ENCODE measurements at regions not wholly inside any gene's neighbourhood (a gene's known extent, or its start where the extent isn't known, plus 50 kb on each side); places are given as distances from the start of the nearest gene placed in this dataset.

- Histone ChIP-seq H3K9me3 (ENCODE audit: control insufficient read depth, insufficient read depth, low read length) (no peaks in the 10 kb centered on the region), H3K4me1 (ENCODE audit: control insufficient read depth, low read length) (no peaks in the 10 kb centered on the region), H3K9me2 (replicated peaks; ENCODE audit: control insufficient read depth, low read length) (no peaks in the 10 kb centered on the region), H3K4me3 (ENCODE audit: low read length) (no peak overlapping the region), H3K27ac (ENCODE audit: low read depth, low read length) (no peak overlapping the region), H3K4me2 (ENCODE audit: low read length) (no peak overlapping the region), H3K79me2 (ENCODE audit: control insufficient read depth, low read length) (no peaks in the 10 kb centered on the region), H3K27me3 (ENCODE audit: control insufficient read depth, low read length) (no peaks in the 10 kb centered on the region), H3K36me3 (ENCODE audit: control insufficient read depth, low read length) (no peaks in the 10 kb centered on the region), H4K20me1 (ENCODE audit: control insufficient read depth, insufficient read depth, low read depth, low read length) (no peaks in the 10 kb centered on the region), H3F3A (ENCODE audit: control insufficient read depth, insufficient read depth) (no peaks in the 10 kb centered on the region)
- TF ChIP-seq EZH2phosphoT487 (IDR thresholded peaks at IDR 0.05; ENCODE audit: borderline replicate concordance, low read length) = no peak
- no peak for TF ChIP-seq CTCF (IDR thresholded peaks at IDR 0.05; ENCODE audit: low read depth, low read length, poor library complexity, severe bottlenecking)
Observed at GRCh38 chr13:90675129-90675528, 672.4 kb upstream of the MIR17HG start.

- no peak overlapping the region for H3K27ac ChIP-seq (ENCODE audit: low read depth, low read length)
Observed at GRCh38 chr13:90680826-90681225, 666.7 kb upstream of the MIR17HG start.

GRCh38 chr13:90683711-90684131 lies 663.8 kb upstream of the MIR17HG start:
- H3K4me3 ChIP-seq (ENCODE audit: low read length) = no peak overlapping the region
- H4K20me1 ChIP-seq (ENCODE audit: control insufficient read depth, insufficient read depth, low read depth, low read length) = no peaks in the 10 kb centered on the region
- H3K9me3 ChIP-seq (ENCODE audit: control insufficient read depth, insufficient read depth, low read length) = no peaks in the 10 kb centered on the region
- TF ChIP-seq EZH2phosphoT487 (IDR thresholded peaks at IDR 0.05; ENCODE audit: borderline replicate concordance, low read length) (no peak), CTCF (IDR thresholded peaks at IDR 0.05; ENCODE audit: low read depth, low read length, poor library complexity, severe bottlenecking) (no peak)
- H3F3A ChIP-seq (ENCODE audit: control insufficient read depth, insufficient read depth) = no peaks in the 10 kb centered on the region
- H3K9me2 ChIP-seq (replicated peaks; ENCODE audit: control insufficient read depth, low read length) = no peaks in the 10 kb centered on the region
- H3K79me2 ChIP-seq (ENCODE audit: control insufficient read depth, low read length) = no peaks in the 10 kb centered on the region
- H3K4me2 ChIP-seq (ENCODE audit: low read length) = no peak overlapping the region
- no peaks in the 10 kb centered on the region for H3K4me1 ChIP-seq (ENCODE audit: control insufficient read depth, low read length)
- no peak overlapping the region for H3K27ac ChIP-seq (ENCODE audit: low read depth, low read length)
- no peaks in the 10 kb centered on the region for H3K36me3 ChIP-seq (ENCODE audit: control insufficient read depth, low read length)
- H3K27me3 ChIP-seq (ENCODE audit: control insufficient read depth, low read length) = no peaks in the 10 kb centered on the region

More at GRCh38 chr13:90680826-90681225, 666.7 kb upstream of the MIR17HG start:
- Histone ChIP-seq H3F3A (ENCODE audit: control insufficient read depth, insufficient read depth) (no peaks in the 10 kb centered on the region), H3K27me3 (ENCODE audit: control insufficient read depth, low read length) (no peaks in the 10 kb centered on the region), H3K4me3 (ENCODE audit: low read length) (no peak overlapping the region), H3K9me2 (replicated peaks; ENCODE audit: control insufficient read depth, low read length) (no peaks in the 10 kb centered on the region), H3K4me2 (ENCODE audit: low read length) (no peak overlapping the region), H3K4me1 (ENCODE audit: control insufficient read depth, low read length) (no peaks in the 10 kb centered on the region), H3K79me2 (ENCODE audit: control insufficient read depth, low read length) (no peaks in the 10 kb centered on the region), H3K36me3 (ENCODE audit: control insufficient read depth, low read length) (no peaks in the 10 kb centered on the region), H3K9me3 (ENCODE audit: control insufficient read depth, insufficient read depth, low read length) (no peaks in the 10 kb centered on the region), H4K20me1 (ENCODE audit: control insufficient read depth, insufficient read depth, low read depth, low read length) (no peaks in the 10 kb centered on the region)
- TF ChIP-seq EZH2phosphoT487 (IDR thresholded peaks at IDR 0.05; ENCODE audit: borderline replicate concordance, low read length) = no peak
- no peak for TF ChIP-seq CTCF (IDR thresholded peaks at IDR 0.05; ENCODE audit: low read depth, low read length, poor library complexity, severe bottlenecking)

GRCh38 chr13:90686442-90686841 lies 661.0 kb upstream of the MIR17HG start:
- Histone ChIP-seq H4K20me1 (ENCODE audit: control insufficient read depth, insufficient read depth, low read depth, low read length) (no peaks in the 10 kb centered on the region), H3F3A (ENCODE audit: control insufficient read depth, insufficient read depth) (no peaks in the 10 kb centered on the region), H3K79me2 (ENCODE audit: control insufficient read depth, low read length) (no peaks in the 10 kb centered on the region), H3K4me2 (ENCODE audit: low read length) (no peak overlapping the region), H3K4me1 (ENCODE audit: control insufficient read depth, low read length) (no peaks in the 10 kb centered on the region), H3K9me3 (ENCODE audit: control insufficient read depth, insufficient read depth, low read length) (no peaks in the 10 kb centered on the region), H3K27ac (ENCODE audit: low read depth, low read length) (no peak overlapping the region), H3K36me3 (ENCODE audit: control insufficient read depth, low read length) (no peaks in the 10 kb centered on the region), H3K9me2 (replicated peaks; ENCODE audit: control insufficient read depth, low read length) (no peaks in the 10 kb centered on the region), H3K4me3 (ENCODE audit: low read length) (no peak overlapping the region), H3K27me3 (ENCODE audit: control insufficient read depth, low read length) (no peaks in the 10 kb centered on the region)
- TF ChIP-seq CTCF (IDR thresholded peaks at IDR 0.05; ENCODE audit: low read depth, low read length, poor library complexity, severe bottlenecking) (no peak), EZH2phosphoT487 (IDR thresholded peaks at IDR 0.05; ENCODE audit: borderline replicate concordance, low read length) (no peak)
